GM18498 (cell line): ENCODE measurements at regions not wholly inside any gene's neighbourhood (a gene's known extent, or its start where the extent isn't known, plus 50 kb on each side); places are given as distances from the start of the nearest gene placed in this dataset.

Experiments
- ATAC-seq: cut with Tn5 transposase; IDR thresholded peaks from one replicate; pipeline ENCODE4 v1.9.1; 2021; ENCODE audit warnings: mild to moderate bottlenecking, moderate library complexity; ENCODE audit not compliant: unreplicated experiment

DNA sequence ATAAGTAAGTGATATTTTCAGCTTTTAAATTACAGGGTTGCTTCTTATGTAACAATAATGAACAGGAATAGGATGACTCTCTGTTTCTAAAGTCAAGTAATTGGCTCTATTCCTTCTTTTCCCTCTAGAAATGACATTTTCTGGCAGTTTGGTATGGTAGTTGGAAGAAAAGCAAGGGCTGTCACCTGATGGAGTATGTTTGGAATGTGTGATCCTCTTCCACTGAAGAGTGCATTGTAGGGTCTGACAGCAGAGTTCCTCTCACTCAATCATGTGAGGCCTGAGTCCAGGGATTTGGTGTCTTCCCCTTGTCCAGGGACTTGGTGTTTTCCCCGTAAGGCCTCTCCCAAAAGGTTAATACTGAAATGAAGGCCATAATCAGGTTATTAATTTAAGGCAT, 233.8 kb upstream of the FBXL7 start:
- ATAC-seq = no peak

DNA sequence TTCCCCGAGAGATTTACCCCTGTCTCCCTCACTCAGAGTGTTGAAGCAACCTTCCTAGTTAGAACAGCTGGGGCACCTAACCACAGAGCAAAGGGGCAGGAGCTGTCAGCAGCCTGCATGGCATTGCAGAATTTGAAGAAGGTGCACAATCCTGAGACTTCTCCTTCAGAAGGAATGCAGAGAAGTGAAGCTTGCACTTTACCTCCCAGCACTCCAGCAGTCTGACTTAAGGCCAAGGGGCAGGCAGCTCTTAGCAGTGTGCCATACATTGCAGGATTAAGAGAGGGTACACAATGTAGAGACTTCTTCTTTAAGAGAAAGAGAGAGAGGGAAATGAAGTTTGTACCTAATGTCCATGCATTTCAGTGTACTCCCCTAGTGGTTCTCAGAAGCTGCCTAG, 236.0 kb upstream of the FBXL7 start:
- no peak for ATAC-seq

DNA sequence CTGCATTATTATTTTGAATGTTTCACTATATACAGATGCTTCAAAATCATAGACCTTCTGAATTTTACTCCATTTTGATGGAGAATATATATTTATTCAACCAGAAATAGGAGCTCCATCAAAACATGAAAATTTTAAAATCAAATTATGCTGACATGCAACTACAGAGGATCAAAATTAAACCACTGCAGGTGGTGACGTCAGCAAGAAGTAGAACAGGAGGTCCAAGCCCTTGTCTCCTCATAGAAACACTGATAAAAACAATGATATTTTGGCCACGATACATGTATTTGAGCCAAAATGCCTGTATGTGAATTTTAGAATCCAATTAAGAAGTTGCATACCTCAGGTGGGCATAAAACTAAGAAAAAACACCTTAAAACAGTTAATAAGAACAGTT, 236.6 kb upstream of the FBXL7 start:
- ATAC-seq = no peak

DNA sequence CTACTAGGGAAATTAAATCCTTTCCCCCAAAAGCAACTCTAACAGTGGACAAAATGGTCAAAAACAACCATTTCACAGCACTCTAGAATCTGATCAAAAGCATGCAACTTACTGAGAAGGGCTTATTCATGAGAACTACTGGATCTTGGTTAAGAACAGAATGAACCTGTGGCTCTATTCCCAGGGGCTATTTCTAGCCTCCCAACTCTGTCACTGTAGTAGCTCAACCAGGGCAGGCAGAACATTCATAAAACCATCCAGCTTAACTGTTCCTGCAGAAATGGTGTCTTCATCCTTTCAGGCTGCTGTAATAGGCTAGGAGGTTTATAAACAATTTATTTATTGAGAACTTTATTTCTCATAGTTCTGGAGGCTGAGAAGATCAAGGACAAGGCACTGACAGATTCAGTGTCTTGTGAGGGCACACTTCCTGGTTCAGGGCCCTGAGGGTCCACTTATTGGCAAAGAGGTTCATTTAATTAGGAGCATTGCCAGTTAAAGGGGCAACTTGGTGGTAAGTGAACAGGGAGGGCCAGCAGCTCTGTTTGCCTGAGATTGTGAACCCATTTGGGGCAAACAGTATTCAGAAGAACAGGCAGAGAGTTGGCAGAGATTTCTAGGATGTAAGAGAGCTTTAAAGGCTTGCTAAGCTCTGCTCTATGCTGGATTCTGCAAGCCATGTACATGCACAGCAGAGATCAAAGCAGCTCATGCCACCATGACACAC, 238.5 kb upstream of the FBXL7 start:
- no peak for ATAC-seq

DNA sequence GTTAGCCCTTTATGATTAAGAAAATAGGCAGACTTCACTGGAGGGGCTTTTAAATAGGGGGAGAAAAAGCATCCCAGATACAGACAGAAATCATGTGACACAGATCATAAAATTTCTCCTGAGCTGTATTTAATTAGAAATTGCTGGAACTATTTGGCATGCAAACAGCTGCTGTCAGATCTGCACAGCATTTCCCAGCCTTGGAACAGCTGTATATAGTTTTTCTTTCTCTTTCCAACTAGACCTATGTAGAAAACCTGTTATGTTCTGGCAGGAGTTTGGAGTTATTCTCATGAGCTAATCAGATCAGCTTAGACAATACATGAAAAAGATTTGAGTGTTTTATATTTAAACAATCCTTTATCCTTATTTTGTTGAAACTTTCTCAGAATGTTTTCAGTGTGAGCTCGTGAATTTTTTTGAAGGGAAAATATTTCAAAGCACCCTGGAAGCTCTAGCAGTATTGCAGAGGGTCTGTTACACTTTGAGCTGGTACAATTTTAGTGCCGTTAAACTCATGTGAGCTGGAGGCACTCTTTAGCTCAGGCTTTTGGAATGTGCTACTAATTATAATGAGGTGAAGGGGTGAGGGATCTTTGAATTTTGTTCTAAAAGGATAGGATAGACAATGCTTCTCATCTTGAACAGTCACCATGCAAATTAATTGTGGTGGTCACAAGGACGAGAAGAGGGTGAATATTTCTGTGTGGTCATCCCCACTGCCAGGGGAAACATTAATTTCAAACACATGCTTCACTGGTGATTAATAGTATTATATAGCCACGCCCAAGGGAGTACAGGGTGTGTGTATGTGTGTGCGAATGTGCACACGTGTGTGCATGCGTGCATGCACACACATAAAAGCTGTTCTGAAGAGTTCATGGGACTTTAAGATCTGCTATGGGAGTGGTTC, 239.4 kb upstream of the FBXL7 start:
- ATAC-seq = no peak

DNA sequence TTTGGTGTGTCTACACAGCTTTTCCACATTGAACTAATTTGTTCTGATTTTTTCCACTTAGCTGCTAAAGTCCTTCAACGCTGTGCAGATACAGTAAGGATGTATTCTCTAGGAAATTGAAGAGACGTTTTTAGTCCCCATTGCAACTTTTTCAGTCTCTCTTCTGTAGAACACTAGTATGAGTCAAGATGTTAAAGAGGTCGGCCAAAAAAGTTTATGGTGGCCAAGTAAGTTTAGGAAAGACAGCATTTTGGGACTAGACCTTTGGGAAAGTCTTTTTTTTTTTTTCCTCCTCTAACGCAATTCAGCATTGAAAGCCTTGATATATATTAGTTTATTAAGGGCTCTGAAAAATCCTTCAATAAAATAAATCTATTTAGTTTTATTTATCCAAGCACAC, 243.5 kb upstream of the FBXL7 start:
- no peak for ATAC-seq

DNA sequence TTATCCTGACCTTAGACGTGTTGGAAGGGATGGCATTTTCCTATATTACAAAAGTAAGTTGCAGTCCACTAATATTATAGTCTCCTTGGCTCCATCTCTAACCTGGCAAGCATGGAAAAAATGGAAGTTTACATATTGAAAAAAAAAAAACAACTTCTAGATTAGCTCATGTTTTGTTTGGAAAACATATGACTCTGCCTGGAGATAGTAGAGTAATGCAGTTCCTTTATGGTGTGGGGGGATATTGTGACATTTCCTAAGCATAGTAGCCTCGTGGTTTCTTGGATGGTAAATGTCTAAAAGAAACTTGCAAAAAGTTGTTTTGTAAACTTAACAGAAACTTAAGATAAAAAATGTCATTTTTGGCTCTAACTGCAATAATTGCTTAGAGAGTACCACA, 244.4 kb upstream of the FBXL7 start:
- ATAC-seq = no peak

DNA sequence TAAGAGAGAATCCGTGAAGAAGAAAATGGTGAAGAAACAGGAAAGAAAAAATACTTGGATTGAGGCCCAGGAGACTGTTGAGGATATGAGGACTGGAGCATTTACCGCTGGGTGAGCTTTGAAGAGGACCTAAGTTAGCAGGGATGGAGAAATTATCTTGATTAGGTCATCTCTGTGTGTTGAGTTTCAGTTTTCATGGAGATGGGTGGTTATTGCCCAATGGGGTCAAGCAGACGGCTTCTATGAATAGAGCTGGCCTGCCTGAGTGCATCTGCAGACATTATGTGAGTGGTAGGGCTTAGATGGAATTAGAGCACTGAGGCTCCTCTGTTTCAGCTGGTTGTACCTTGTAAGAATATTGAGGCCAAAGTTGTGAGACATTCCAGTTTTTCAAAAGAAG, 245.4 kb upstream of the FBXL7 start:
- no peak for ATAC-seq

DNA sequence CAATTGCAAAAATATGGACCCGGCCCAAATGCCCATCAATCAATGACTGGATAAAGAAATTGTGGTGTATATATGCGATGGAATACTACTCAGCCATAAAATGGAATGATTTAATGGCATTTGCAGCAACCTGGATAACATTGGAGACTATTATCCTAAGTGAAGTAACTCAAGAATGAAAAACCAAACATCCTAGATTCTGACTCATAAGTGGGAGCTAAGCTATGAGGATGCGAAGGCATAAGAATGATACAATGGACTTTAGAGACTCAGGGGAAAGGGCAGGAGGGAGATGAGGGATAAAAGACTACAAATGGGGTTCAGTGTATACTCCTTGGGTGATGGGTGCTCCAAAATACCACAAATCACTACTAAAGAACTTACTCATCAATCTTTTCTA, 247.6 kb upstream of the FBXL7 start:
- ATAC-seq = no peak

DNA sequence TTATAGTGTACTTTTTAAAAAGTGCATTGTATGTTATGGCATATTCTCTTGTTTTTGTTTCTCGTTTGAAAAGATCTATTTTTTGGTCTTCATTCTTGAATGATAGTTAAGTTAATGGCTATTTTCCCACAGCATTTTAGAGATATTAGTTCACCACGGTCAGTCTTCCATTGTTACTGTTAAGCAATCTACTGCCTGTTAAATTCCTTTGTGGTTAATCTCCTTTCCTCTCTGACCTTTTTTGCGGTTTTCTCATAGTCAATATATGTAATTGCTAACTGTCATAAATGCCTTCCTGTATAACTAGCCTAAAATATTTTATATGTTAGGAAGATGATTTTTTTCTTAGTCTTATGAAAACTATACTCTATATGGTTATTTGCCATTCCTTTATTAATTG, 250.8 kb upstream of the FBXL7 start:
- ATAC-seq = no peak

DNA sequence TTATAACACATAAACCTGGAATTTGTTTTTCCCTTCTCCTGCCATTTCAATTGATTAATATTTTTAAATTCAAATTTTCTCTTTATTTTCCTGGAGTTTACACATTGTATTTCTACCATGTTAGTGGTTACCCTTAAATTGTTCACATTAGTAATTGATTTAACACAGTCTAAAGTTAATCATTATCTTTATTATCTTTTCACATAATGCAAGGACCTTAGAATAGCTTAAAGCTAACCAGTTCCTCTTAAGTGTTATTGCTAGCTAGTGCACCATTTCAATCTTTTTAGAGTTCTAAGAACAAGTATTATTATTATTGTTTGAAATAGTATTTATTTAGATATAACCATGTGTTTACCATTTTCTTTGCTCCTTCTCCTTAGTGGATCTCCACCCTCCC, 251.2 kb upstream of the FBXL7 start:
- no peak for ATAC-seq

DNA sequence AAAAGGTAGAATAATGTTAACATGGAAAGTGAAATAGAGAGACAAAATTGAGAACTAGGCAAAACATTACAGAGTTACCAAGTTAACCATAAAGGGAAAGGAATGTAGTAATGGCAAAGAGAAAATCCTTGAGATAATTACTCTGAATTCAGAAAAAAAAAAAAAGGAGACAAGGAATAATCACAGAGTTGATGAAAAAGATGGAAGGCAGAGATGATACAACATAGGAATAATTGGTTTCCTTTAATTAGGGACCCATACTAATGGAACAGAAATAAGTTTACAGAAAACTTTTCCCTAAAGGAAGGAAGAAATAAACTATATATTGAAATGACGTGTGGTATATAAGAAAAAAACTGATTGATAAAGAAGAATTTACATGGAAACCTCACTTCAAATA, 254.1 kb upstream of the FBXL7 start:
- ATAC-seq = no peak

DNA sequence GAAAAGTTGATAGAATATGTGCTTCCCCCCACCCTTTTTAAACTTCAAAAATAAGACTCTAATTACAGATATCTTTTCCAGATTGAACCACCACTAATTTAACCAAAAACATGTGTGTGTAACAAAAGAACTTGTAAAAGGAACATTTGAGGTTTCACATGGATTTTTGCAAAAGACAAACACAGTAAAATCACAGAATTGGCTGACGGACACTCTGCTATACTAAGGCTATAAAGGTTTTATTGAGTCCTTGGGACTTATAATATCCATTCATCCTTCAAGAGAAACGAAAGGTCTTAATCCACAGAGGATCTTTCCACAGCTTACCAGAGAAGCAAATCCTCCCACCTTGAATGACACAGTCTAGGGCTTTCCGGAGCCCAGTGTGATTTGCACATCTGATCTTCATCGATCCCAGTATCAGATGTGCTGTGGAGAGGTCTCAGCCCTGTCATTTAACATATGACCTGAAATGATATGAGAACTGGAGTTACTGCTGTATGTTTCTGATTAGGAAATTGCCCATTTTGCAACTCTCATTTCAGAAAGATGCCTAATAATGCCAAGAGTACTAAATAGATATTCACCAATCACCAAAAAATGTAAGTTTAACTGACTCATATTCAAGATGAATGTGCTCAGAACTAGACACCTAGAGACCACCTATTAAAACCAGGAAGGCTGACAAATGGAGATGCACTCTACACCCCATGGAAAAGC, 256.5 kb upstream of the FBXL7 start:
- no peak for ATAC-seq

DNA sequence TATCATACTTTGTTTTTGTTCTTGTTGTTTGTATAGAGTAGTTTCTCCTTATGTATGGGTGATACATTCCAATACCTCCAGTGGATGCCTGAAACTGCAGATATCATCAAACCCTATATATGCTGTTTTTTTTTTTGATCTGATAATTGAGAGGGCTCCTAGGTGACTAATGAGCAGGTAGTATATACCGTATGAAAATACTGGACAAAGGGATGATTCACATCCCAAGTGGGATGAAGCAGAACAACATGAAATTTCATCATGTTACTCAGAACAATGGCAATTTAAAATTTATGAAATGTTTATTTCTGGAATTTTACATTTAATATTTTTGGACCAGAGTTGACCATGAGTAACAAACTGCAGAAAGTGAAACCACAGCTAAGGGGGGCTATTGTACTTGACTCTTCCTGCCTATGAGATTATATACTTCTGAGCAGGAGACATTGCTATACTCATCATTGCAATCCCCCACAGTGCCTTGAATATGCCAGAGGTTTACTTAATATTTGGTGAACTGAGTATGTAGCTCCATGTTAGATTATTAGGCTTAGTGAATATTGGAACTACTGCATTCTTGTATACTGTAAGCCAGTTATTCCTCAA, 258.7 kb upstream of the FBXL7 start:
- no peak for ATAC-seq

DNA sequence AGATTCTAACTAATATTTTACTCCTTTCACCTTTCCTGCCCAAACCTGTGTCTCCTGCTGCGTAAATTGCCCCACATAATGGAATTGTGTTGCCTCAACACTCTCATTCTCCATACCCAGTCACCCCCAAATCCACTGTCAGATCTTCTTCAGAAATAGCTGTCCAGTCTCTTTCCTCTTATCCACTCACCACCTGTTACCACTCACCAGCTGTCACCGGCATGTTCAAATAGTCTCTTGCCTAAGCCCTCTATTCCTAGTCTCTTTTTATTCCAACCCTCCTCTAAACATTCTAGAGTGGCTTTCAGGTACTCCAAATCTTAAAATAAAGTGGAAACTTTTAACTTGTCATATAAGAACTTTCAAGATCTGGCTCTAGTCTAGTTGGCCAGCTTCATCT, 262.0 kb upstream of the FBXL7 start:
- no peak for ATAC-seq

DNA sequence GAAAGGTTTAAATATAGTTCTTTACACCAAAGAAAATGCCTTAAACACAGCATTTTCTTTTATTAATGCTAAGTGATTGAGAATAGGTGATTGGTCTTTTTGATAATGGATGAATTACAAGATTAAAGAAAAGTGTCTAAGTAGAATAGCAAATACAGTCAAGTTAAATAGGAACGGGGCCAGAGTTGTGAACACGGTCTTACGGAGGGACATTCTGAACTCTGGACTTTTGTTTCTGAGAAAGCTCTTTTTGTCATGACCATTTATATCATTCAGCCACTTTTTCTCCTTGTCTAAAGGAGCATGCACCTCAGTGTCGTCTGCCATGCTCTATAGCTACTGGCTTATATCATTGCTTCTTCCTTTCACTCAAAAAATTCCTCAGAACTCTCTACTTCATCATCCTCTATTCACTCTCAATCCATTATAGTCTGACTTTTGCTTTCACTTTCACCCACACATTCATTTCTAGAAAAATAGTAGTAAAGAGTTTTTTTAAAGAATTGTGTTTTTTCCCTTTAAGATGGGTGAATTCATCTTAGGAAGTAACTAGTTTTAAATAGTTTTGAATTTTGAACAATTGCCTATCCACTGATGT, 263.0 kb upstream of the FBXL7 start:
- ATAC-seq = no peak

DNA sequence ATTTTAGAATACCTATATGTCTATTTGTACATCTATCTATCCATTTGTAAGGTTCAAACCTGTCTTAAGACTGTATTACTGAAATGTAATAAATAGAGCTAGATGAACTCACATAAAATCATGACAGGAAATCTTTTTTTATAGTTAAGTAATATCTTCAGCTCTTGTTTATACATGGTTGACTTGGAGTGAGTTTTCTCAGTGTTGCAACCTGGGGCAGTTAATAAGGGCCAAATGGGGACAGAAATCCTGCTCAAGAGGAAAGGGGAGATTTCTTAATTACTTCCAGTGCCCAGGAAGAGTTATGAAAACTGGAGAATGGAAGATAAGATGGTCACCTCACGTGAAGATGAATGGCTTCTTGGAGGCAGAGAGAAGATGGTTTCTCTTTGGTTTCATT, 265.1 kb upstream of the FBXL7 start:
- ATAC-seq = no peak

DNA sequence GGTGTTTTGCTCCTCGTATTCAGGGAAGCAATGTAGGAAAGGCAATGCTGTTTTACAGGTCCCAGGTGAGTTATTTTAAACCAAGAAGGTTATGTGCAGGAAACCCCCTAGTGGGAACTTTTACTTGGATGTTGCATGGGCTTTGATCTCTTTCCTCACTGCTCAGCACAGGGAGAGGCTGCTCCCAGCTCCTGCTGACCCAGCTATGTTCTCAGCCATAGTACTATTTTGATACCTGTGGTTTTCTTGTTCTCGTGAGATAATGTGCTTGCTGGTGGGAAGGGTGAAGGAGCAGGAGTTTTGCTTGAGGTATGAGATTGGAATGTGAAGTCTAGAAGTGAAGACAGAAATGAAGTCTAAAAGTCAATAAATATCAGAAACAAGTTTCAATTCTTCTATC, 265.6 kb upstream of the FBXL7 start:
- no peak for ATAC-seq

DNA sequence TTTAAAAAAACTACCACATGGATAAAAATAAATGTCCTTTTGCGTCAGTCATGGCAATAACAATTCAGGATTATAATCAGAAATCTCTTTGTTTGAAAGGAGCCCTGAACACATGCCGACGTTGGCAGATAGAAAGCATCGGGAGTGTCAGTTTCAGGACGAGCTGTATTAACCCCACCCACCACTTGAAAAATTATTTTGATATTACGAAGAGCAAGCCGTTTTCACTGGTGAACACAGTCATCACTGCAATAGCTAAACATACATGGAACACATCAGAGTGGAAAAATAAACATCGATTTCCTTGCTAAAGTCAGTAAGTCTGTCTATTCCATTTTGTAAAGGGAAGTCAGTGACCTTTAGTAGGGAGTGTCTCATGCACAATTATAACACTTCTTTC, 266.4 kb upstream of the FBXL7 start:
- no peak for ATAC-seq

DNA sequence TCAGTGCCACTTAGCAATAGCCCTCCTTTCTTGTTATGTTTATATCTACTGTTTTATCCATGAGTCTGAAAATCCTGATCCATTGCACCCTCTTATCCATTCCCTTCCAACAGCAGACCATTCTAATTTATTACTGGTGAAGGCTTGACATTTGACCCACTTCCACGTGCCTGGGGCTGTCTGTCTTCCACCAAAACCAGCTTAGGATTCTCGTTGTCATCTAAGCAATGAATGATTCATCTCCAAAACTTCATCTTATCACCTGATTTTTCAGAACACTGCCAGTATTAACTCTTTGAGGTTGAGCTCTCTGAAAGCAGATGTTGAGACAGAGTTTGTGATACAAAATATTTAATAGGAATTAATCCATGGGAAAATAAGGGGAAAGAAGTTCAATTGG, 277.8 kb upstream of the FBXL7 start:
- no peak for ATAC-seq

DNA sequence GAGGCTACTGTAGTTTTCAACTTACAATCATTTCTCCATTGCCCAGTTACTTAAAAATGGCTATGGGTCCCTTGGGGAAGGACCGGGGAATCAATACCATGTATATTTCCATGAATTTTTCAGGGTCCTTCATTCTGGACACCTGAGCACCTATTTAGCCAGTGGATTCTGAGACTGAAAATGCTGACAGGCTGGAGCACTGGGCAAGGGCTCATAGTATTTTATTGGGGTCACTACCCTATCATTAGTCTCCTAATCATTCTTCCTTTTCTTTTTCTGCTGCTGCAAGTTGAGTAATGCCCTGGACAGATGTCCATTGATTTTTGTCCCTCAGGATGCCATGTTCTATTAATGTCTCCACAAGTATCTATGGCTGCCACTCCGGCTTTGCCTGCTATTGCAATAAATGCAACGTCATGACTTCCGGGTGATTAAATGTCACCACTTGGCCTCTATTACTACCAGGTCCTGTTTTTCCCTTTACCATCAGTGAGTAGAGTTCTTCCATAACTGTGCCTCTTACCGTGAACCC, 279.3 kb upstream of the FBXL7 start:
- ATAC-seq = no peak
